ENCODE measurements at regions not wholly inside any gene's neighbourhood (a gene's known extent, or its start where the extent isn't known, plus 50 kb on each side); places are given as distances from the start of the nearest gene placed in this dataset.

GRCh38 chr4:176969011-176969410 lies 176.3 kb upstream of the VEGFC start:
- WGBS = 35% methylated on average over 2 of the region's 2 CpGs

GRCh38 chr4:176970853-176971252 lies 178.1 kb upstream of the VEGFC start:
- Histone ChIP-seq H3K4me1 (replicated peaks) (no peaks in the 10 kb centered on the region), H3K4me3 (no peak overlapping the region), H3K27me3 (replicated peaks; ENCODE audit: insufficient read depth) (no peaks in the 10 kb centered on the region), H3K9me3 (no peaks in the 10 kb centered on the region), H3K36me3 (no peaks in the 10 kb centered on the region), H3K27ac (no peak overlapping the region)
- TF ChIP-seq POLR2A (IDR thresholded peaks at IDR 0.05) (no peak), POLR2AphosphoS5 (IDR thresholded peaks at IDR 0.05) (no peak)
- TF ChIP-seq, protein P1, sequence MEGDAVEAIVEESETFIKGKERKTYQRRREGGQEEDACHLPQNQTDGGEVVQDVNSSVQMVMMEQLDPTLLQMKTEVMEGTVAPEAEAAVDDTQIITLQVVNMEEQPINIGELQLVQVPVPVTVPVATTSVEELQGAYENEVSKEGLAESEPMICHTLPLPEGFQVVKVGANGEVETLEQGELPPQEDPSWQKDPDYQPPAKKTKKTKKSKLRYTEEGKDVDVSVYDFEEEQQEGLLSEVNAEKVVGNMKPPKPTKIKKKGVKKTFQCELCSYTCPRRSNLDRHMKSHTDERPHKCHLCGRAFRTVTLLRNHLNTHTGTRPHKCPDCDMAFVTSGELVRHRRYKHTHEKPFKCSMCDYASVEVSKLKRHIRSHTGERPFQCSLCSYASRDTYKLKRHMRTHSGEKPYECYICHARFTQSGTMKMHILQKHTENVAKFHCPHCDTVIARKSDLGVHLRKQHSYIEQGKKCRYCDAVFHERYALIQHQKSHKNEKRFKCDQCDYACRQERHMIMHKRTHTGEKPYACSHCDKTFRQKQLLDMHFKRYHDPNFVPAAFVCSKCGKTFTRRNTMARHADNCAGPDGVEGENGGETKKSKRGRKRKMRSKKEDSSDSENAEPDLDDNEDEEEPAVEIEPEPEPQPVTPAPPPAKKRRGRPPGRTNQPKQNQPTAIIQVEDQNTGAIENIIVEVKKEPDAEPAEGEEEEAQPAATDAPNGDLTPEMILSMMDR (IDR thresholded peaks at IDR 0.05) = no peak
- no peak for DNase-seq (ENCODE audit: low spot score)
- intact Hi-C loops (cut with DNase I) = no loop called here
- 85% methylated on average over 4 of the region's 4 CpGs for WGBS

More at GRCh38 chr4:176969011-176969410, 176.3 kb upstream of the VEGFC start:
- Histone ChIP-seq H3K27ac (no peak overlapping the region), H3K4me3 (no peak overlapping the region), H3K9me3 (no peaks in the 10 kb centered on the region), H3K4me1 (replicated peaks) (no peaks in the 10 kb centered on the region), H3K36me3 (no peaks in the 10 kb centered on the region), H3K27me3 (replicated peaks; ENCODE audit: insufficient read depth) (no peaks in the 10 kb centered on the region)
- intact Hi-C loops (cut with DNase I) = no loop called here
- no peak for DNase-seq (ENCODE audit: low spot score)
- no peak for TF ChIP-seq POLR2A (IDR thresholded peaks at IDR 0.05)
- TF ChIP-seq, protein P1 (IDR thresholded peaks at IDR 0.05) = no peak
- no peak for TF ChIP-seq POLR2AphosphoS5 (IDR thresholded peaks at IDR 0.05)

DNA sequence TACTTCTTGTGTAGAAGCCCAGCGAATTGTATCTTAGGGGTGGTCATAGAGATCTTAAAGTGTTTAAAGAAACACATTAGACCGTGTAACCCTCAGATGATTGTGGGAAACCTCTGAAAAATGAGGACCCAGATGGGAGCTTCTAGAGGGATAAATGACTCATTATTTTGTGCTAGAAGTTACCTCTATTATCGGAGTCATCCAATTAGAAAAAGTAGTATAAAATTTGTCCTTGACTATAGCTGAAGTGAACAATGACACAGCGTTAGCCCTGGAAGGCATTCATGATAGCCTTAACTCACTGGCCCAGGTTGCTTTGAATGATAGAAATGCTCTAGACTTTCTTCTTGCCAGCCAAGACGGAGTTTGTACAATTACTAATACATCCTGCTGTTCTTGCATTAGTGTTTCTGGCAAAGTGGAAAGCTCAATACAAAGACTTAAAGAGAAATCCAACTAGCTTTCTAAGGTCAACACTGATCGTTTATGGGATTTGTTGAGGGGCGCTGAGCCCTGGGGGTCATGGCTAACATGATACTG lies 178.9 kb upstream of the VEGFC start:
- Histone ChIP-seq H3K27ac (no peak overlapping the region), H3K27me3 (replicated peaks; ENCODE audit: insufficient read depth) (no peaks in the 10 kb centered on the region), H3K4me3 (no peak overlapping the region), H3K9me3 (no peaks in the 10 kb centered on the region), H3K36me3 (no peaks in the 10 kb centered on the region), H3K4me1 (replicated peaks) (no peaks in the 10 kb centered on the region)
- WGBS = 90% methylated on average over 7 of the region's 7 CpGs
- no peak for DNase-seq (ENCODE audit: low spot score)
- TF ChIP-seq, protein P1 (IDR thresholded peaks at IDR 0.05) = no peak
- TF ChIP-seq POLR2AphosphoS5 (IDR thresholded peaks at IDR 0.05) = no peak
- no peak for TF ChIP-seq POLR2A (IDR thresholded peaks at IDR 0.05)
- intact Hi-C loops (cut with DNase I) = no loop called here

DNA sequence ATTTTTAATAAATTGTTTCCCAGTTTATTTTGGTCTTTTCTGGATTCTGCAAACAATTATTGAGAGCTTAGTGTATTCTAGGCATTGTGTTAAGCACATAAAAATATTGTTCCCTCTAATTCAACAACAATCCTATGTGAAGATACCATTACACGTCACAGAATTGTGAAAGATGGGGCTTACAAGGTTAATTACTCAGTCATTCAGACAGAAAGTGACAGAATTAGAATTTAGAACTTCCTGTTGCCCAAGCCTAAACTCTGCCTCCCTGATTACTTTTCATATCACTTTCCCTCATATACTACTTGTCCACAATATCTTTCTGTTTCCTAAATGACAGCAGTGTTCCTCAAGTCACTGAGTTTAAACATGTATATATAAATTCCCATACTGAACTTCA lies 186.7 kb upstream of the VEGFC start:
- 73% methylated on average over 1 of the region's 1 CpG for WGBS
- H3K4me3 ChIP-seq = no peak overlapping the region
- no peaks in the 10 kb centered on the region for H3K27me3 ChIP-seq (replicated peaks; ENCODE audit: insufficient read depth)
- intact Hi-C loops (cut with DNase I) = no loop called here
- H3K36me3 ChIP-seq = no peaks in the 10 kb centered on the region
- no peak for DNase-seq (ENCODE audit: low spot score)
- no peaks in the 10 kb centered on the region for H3K9me3 ChIP-seq
- TF ChIP-seq, protein P1 (IDR thresholded peaks at IDR 0.05) = no peak
- TF ChIP-seq POLR2AphosphoS5 (IDR thresholded peaks at IDR 0.05) (no peak), POLR2A (IDR thresholded peaks at IDR 0.05) (no peak)
- H3K27ac ChIP-seq = no peak overlapping the region
- no peaks in the 10 kb centered on the region for H3K4me1 ChIP-seq (replicated peaks)

DNA sequence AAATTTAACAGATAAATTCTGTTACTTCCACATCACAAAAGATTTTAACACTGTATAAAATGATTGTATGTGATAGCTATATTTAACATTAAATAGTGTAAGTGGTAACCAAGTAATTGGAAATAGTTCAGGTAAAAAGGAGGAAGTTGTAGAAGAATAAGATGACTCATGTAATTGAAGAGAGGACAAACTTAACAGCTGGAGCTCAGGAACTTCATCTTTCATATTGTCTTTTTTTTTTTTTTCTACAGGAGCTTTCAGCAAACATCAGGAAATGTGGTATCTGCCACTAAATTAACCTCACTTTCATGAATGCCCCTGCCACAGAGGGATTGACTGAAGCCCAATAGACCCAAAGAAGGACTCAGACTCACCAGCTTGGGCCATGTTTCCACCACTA lies 188.4 kb upstream of the VEGFC start:
- H3K9me3 ChIP-seq = no peaks in the 10 kb centered on the region

More for the DNA sequence above, 188.4 kb upstream of the VEGFC start:
- H3K27ac ChIP-seq = no peak overlapping the region
- intact Hi-C loops (cut with DNase I) = no loop called here
- H3K4me1 ChIP-seq (replicated peaks) = no peaks in the 10 kb centered on the region
- H3K36me3 ChIP-seq = no peaks in the 10 kb centered on the region
- no peaks in the 10 kb centered on the region for H3K27me3 ChIP-seq (replicated peaks; ENCODE audit: insufficient read depth)
- H3K4me3 ChIP-seq = no peak overlapping the region
- TF ChIP-seq, protein P1 (IDR thresholded peaks at IDR 0.05) = no peak
- TF ChIP-seq POLR2A (IDR thresholded peaks at IDR 0.05) (no peak), POLR2AphosphoS5 (IDR thresholded peaks at IDR 0.05) (no peak)
- no peak for DNase-seq (ENCODE audit: low spot score)
